CD4-positive, alpha-beta T cell treated with Interleukin-4 for 4 hours (primary cell): ENCODE measurements at regions not wholly inside any gene's neighbourhood (a gene's known extent, or its start where the extent isn't known, plus 50 kb on each side); places are given as distances from the start of the nearest gene placed in this dataset.
"Not testable (repeated sequence)": the region's sequence is repeated elsewhere in the genome, so short reads cannot be mapped to it uniquely, and the experiment has no call there.

Source experiments
- DNase-seq: peaks from one replicate; pipeline ENCODE4 v3.0.0-alpha.2; 2020

- no peak for DNase-seq
Measured at GRCh38 chr9:29511680-29512079, 1938.4 kb upstream of the C9orf72 start.

GRCh38 chr9:29514336-29514735 lies 1941.1 kb upstream of the C9orf72 start:
- no peak for DNase-seq

GRCh38 chr9:29514862-29515261 lies 1941.6 kb upstream of the C9orf72 start:
- no peak for DNase-seq

DNA sequence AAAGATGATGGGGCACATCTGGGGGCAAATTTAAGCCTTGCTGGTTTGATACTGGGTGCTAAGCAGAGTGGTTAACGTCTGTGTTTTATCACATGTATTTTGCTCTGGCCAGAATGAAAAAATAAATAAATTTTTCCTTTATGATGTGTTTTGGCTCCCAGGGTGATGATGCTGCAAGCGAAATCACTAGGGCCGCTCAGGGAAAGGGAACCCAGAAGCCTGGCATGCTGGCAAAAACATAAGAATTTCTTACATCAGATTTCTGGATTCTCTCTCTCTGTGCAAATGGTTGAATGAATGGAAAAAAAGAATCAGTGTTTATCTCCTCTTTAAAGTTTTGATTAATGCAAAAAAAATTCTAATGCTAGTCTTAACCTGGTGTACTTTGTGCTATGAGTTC lies 1975.2 kb upstream of the C9orf72 start:
- DNase-seq: no peak

DNA sequence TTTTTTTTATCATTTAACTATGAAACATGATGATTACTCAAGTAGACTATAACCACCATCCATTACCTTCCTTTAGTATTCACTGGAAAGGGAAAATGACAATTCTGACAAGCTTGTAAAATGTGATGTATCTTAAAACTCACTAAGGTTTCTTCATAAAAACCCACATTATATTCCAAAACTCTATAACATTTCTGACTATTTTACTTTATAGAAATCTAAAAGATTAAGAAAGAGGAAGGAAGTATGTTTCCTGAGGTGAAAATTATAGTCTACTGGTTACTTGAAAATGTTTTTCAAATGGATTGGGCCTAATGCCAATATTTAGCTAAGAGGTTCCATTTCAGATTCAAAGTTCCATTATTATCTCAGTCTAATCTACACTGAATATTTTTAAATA lies 1982.2 kb upstream of the C9orf72 start:
- DNase-seq: no peak

GRCh38 chr9:29556317-29556716 lies 1983.0 kb upstream of the C9orf72 start:
- DNase-seq: no peak

DNA sequence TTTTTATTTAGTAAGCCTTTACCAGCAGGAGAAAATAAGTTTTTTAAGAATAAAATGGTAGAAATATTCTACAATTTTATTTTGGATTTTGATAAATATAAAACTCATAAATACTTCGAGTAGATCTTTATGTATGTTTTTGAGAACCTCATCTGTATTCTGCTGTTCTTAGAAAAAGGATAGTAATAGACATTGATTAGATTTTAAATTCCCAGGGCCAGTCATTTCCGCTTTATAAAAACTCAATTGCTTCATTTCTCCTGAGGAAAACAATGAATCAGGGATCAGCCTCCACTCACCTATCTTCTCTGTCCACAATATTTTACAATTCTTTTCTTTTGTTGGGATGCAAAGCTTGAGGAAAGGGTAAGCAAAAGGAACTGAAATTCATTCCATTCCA lies 1983.5 kb upstream of the C9orf72 start:
- no peak for DNase-seq

DNA sequence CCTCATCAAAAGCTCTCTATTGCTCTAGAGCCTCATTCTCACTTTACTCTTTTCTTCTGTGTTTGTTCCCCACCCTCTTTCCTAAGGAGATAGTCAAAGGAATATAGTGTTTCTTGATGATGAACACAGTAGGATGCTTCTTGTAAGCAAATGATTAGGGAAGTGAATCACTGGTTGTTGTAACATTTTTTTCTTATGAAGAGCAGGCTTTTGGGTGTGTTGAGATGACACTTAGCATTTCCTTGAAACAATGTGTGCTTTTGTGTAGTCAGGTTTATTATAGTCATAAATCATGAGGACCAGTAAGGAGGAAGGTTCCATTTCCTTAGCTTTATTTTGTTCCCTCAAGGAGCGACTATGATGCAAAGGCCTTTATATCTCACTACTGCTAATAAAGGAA lies 1991.3 kb upstream of the C9orf72 start:
- no peak for DNase-seq

DNA sequence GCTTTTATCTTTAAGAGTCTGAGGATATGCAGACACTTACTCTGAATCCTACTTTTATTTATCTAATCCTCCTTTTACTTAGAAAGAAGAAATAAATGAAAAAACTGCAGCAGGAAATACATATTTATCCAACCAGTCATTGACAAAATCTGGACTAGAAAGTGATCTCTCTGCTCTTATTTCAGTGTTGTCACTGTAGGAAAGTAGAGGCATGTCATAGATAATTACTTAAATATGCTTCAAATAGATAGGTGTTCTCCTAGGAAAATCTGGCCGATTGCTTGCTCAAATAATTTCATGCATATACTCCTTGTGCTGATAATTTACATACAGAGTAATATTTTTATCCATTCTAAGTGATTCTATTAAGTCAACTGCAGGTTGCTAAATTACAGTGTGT lies 2001.9 kb upstream of the C9orf72 start:
- DNase-seq: no peak

- DNase-seq: no peak
Measured at GRCh38 chr9:29588361-29588760, 2015.1 kb upstream of the C9orf72 start.

DNA sequence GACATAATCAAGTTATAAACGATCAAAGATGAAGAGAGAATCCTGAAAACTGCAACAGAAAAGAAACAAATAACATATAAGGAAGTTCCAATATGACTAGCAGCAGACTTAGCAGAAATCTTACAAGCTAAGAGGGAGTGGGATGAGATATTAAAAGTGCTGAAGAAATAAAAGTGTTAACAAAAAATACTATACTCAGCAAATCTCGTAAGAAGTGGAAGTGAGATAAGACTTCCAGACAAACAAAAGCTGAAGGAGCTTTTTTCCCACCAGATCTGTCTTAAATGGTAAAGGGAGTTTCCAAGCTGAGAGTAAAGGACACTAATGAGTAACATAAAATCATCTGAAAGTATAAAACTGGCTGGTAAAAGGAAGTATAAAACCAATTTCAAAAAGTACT lies 2036.0 kb upstream of the C9orf72 start:
- no peak for DNase-seq

- no peak for DNase-seq
Measured at GRCh38 chr9:29613773-29614172, 2040.5 kb upstream of the C9orf72 start.

- no peak for DNase-seq
Measured at GRCh38 chr9:29616844-29617243, 2043.6 kb upstream of the C9orf72 start.

- no peak for DNase-seq
Measured at GRCh38 chr9:29625292-29625731, 2052.0 kb upstream of the C9orf72 start.

DNA sequence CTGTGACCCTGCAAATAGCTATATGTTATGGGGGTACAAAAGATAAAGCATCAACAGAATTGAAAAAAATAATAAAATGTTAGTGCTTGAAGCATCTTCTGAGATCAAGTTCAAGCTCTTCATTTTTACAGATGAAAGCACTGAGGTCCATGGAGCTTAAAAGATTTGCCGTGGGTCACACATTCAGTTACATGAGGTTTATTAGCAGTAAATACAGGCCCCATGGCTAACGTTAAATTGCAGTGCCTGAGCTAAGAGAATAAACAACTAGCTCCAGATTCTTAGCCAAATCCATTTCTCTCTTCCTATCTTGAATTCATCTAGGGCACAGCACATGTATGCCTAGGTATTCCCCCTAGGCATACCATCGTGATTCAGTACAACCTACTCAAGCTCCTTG lies 2052.7 kb upstream of the C9orf72 start:
- no peak for DNase-seq

- not testable (repeated sequence) for DNase-seq
Measured at GRCh38 chr9:29628856-29629255, 2055.6 kb upstream of the C9orf72 start.

DNA sequence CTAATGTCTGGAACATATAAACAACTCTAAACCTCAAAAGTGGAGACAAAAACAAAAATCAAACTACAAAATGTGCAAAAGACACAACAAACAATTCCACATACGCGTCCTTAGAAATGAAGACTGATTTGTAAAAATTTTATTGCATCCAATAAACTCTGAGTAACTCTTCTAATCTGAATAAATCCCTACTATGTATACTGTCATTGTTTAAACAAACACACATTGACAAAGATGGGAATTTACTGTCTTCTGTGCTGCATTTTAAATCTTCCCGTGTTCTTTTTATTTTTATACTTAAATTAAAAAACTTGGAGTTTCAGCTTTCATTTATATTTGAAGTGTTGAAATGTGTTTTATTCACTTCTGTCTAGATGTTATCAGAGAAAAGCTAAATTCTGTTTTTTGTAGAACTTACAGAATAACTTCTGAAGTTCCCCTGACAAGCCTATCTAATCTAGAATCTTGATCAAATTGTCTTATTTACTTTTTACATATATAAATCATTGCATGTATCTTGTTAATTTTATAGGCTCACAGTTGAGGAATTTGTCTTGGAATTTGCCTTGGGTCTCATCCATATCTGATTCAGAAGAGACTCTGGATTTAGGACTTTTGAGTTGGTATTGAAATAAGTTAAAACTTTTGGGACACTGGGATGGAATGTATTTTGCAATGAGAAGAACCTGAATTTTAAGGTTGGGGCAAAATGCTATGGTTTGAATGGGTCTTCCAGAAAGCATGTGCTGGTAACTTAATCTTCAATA lies 2064.4 kb upstream of the C9orf72 start:
- no peak for DNase-seq

DNA sequence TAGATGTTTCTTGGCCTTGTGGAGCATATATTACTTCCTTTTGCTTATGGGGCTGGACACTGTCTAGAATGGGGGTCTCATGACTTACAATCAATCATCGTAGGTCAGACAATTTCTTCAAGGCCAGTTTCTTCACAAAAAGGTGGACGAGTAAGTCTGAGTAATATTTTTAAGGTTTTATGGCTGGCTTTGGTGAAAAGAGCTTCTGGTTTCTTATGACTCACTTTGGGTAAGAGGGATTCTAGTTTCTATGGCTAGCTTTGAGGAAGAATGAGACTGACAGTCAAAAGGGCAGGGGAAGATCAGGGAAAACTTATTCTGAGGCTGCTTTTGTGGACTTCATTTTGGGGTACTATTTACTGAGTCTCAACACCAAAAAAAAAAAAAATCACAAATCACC lies 2067.2 kb upstream of the C9orf72 start:
- no peak for DNase-seq

- no peak for DNase-seq
Measured at GRCh38 chr9:29644514-29644913, 2071.2 kb upstream of the C9orf72 start.

- no peak for DNase-seq
Measured at GRCh38 chr9:29647451-29647850, 2074.2 kb upstream of the C9orf72 start.

DNA sequence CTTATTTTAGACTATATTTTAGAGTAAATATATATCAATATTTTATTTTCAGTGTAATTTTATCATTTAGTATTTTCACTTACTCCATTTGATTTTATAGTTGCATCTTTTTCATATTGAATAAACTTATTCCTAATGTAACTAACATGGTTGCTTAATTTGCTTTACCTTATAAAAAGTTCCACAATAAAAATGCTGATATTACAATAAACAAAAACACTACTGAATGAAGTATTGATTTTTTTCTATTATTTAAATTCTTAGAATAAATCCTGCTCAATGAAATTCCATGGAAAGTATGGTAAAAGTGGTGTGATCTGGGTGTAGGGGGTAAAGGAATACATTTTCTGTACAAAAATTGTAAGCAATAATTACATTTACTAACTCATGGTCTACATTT lies 2074.9 kb upstream of the C9orf72 start:
- no peak for DNase-seq

- no peak for DNase-seq
Measured at GRCh38 chr9:29648601-29649000, 2075.3 kb upstream of the C9orf72 start.

- DNase-seq: no peak
Measured at GRCh38 chr9:29656641-29657406, 2083.5 kb upstream of the C9orf72 start.

- no peak for DNase-seq
Measured at GRCh38 chr9:29657821-29658220, 2084.5 kb upstream of the C9orf72 start.

DNA sequence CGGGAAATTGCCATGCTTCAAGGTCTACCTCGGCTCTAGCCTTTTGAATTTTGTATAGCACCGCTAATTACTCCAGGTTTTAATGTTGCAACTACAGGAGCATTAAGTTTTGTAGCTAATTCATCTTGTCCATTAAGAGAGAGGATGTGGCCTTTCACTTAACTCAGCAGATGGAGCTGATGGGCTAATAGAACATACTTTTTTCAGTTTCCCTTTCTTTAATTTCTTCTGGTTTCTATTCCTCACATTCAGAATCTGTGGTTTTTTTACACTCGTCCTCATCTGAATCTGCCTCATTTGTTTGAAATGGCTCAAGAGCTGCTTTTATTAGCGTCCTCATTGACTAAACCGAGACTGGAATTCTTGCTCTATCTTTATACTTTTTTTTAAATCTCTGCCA lies 2085.7 kb upstream of the C9orf72 start:
- no peak for DNase-seq
